Naive thymus-derived CD8-positive, alpha-beta T cell (primary cell): ENCODE measurements at regions not wholly inside any gene's neighbourhood (a gene's known extent, or its start where the extent isn't known, plus 50 kb on each side); places are given as distances from the start of the nearest gene placed in this dataset.

Experiments
- ATAC-seq, 2 donors: fragments of 150-1000 bp; cut with Tn5 transposase in 1 of 2; sonication (Bioruptor Pico), chemical (Tn5 transposase) in 1 of 2; 1 replicate in 1 of 2; 2 replicates in 1 of 2; pipeline ENCODE4 v1.10.0; 2021; ENCODE audit warnings: mild to moderate bottlenecking in 2 of 2, moderate library complexity in 2 of 2
- POLR2A ChIA-PET: fragments of 350-600 bp; sonication (Branson Sonifier 250); formaldehyde crosslinking; loops from one replicate; lab custom pipeline; 2021; ENCODE audit warnings: antibody characterized with exemption; lab: Charles Lee
- DNase-seq, 10 donors: peaks; one replicate each; pipeline versions ENCODE4 v3.0.0 to v3.0.0-alpha.2; 2020 to 2022
- H3K27ac Mint-ChIP-seq, 10 donors: one replicate each; pipeline ENCODE4 v1.8.0; 2020 to 2022; ENCODE audit warnings: mild to moderate bottlenecking in 10 of 10, mixed read lengths in 10 of 10, moderate library complexity in 4 of 10, inconsistent platforms in 1 of 10
- H3K27me3 Mint-ChIP-seq, 5 donors: one replicate each; pipeline ENCODE4 v1.8.0; 2021 to 2022; ENCODE audit warnings: mixed read lengths in 5 of 5
- H3K36me3 Mint-ChIP-seq, 3 donors: one replicate each; pipeline ENCODE4 v1.8.0; 2020 to 2022; ENCODE audit warnings: mixed read lengths in 3 of 3, mild to moderate bottlenecking in 2 of 3, inconsistent platforms in 1 of 3
- H3K4me1 Mint-ChIP-seq, 4 donors: one replicate each; pipeline ENCODE4 v1.8.0; 2021 to 2022; ENCODE audit warnings: mixed read lengths in 4 of 4
- H3K4me3 Mint-ChIP-seq, 10 donors: one replicate each; pipeline ENCODE4 v1.8.0; 2020 to 2022; ENCODE audit warnings: mild to moderate bottlenecking in 10 of 10, mixed read lengths in 10 of 10, moderate library complexity in 6 of 10, inconsistent platforms in 1 of 10
- H3K9me3 Mint-ChIP-seq, 9 donors: one replicate each; pipeline ENCODE4 v1.8.0; 2020 to 2022; ENCODE audit warnings: mixed read lengths in 9 of 9, mild to moderate bottlenecking in 3 of 9, inconsistent platforms in 1 of 9, moderate library complexity in 1 of 9

- peaks cover 0 to 3% (median 2%) of the 10 kb centered on the region in 3 donors for H3K36me3 Mint-ChIP-seq
- H3K27me3 Mint-ChIP-seq, result no peaks in the 10 kb centered on the region
- H3K4me1 Mint-ChIP-seq, result peaks cover 5 to 16% (median 11%) of the 10 kb centered on the region in 4 donors
- DNase-seq, result no peak
- H3K27ac Mint-ChIP-seq, result no peak overlapping the region
- no peaks in the 10 kb centered on the region for H3K9me3 Mint-ChIP-seq
- POLR2A ChIA-PET, result interaction anchor here (0.8 to 2.0 kb wide), 4 partner anchors 9 to 30 kb away, joined by 3 to 6 read pairs (median 3); no protein-coding TSS in a partner anchor
- no peak for ATAC-seq
- no peak overlapping the region for H3K4me3 Mint-ChIP-seq
Observed at GRCh38 chr14:49991491-49991890, 98.6 kb downstream of the ARF6 start.

- Mint-ChIP-seq H3K27me3 (no peaks in the 10 kb centered on the region), H3K27ac (no peak overlapping the region), H3K36me3 (peaks cover 0 to 3% (median 2%) of the 10 kb centered on the region in 3 donors), H3K9me3 (no peaks in the 10 kb centered on the region), H3K4me3 (no peak overlapping the region), H3K4me1 (peaks cover 4 to 16% (median 10%) of the 10 kb centered on the region in 4 donors)
- no peak for ATAC-seq
- no peak for DNase-seq
- POLR2A ChIA-PET, result interaction anchor here (0.7 to 1.3 kb wide), 4 partner anchors 8 to 51 kb away, joined by 3 to 4 read pairs (median 3); no protein-coding TSS in a partner anchor
Observed at GRCh38 chr14:49992036-49992435, 99.2 kb downstream of the ARF6 start.

- POLR2A ChIA-PET, result interaction anchor here (0.7 to 1.9 kb wide), 6 partner anchors 12 to 119 kb away, joined by 3 to 7 read pairs (median 4); no protein-coding TSS in a partner anchor
- peaks cover 4 to 16% (median 11%) of the 10 kb centered on the region in 4 donors for H3K4me1 Mint-ChIP-seq
Observed at GRCh38 chr14:49992448-49992847, 99.6 kb downstream of the ARF6 start.

GRCh38 chr14:49992901-49993339, 100.0 kb downstream of the ARF6 start:
- Mint-ChIP-seq H3K27me3 (no peaks in the 10 kb centered on the region), H3K27ac (peak overlapping the region in 1 of 10 donors; percentile 79), H3K4me1 (peaks cover 5 to 21% (median 16%) of the 10 kb centered on the region in 4 donors), H3K9me3 (no peaks in the 10 kb centered on the region), H3K4me3 (no peak overlapping the region), H3K36me3 (peaks cover 0 to 2% (median 1%) of the 10 kb centered on the region in 3 donors)
- DNase-seq (no peak), ATAC-seq (no peak)
- POLR2A ChIA-PET, result interaction anchor here (0.6 to 1.9 kb wide), 8 partner anchors 12 to 127 kb away, joined by 3 to 7 read pairs (median 4); no protein-coding TSS in a partner anchor

More at GRCh38 chr14:49992448-49992847, 99.6 kb downstream of the ARF6 start:
- no peaks in the 10 kb centered on the region for H3K27me3 Mint-ChIP-seq
- peak overlapping the region in 1 of 10 donors; percentile 79 for H3K27ac Mint-ChIP-seq
- H3K9me3 Mint-ChIP-seq, result no peaks in the 10 kb centered on the region
- ATAC-seq, result no peak
- no peak for DNase-seq
- peaks cover 0 to 2% (median 1%) of the 10 kb centered on the region in 3 donors for H3K36me3 Mint-ChIP-seq
- H3K4me3 Mint-ChIP-seq, result no peak overlapping the region

GRCh38 chr14:49993565-49993964, 100.7 kb downstream of the ARF6 start:
- no peaks in the 10 kb centered on the region for H3K27me3 Mint-ChIP-seq
- ATAC-seq (no peak), DNase-seq (no peak)
- peaks cover 0 to 2% (median 1%) of the 10 kb centered on the region in 3 donors for H3K36me3 Mint-ChIP-seq
- H3K4me1 Mint-ChIP-seq, result peaks cover 5 to 26% (median 20%) of the 10 kb centered on the region in 4 donors
- H3K27ac Mint-ChIP-seq, result peak overlapping the region in 1 of 10 donors; percentile 15
- H3K4me3 Mint-ChIP-seq, result no peak overlapping the region
- POLR2A ChIA-PET, result interaction anchor here (0.8 to 1.9 kb wide), 5 partner anchors 13 to 120 kb away, joined by 3 to 7 read pairs (median 4); no protein-coding TSS in a partner anchor
- H3K9me3 Mint-ChIP-seq, result no peaks in the 10 kb centered on the region

GRCh38 chr14:49994951-49995561, 102.2 kb downstream of the ARF6 start:
- Mint-ChIP-seq H3K4me1 (peaks cover 19 to 37% (median 31%) of the 10 kb centered on the region in 4 donors), H3K27me3 (no peaks in the 10 kb centered on the region), H3K4me3 (no peak overlapping the region), H3K27ac (peak overlapping the region in 1 of 10 donors; percentile 17), H3K9me3 (no peaks in the 10 kb centered on the region), H3K36me3 (peaks cover 0 to 2% (median 1%) of the 10 kb centered on the region in 3 donors)
- DNase-seq (no peak), ATAC-seq (no peak)
- POLR2A ChIA-PET, result interaction anchor here (0.6 to 1.7 kb wide), 4 partner anchors 8 to 103 kb away, joined by 3 to 5 read pairs (median 4); partner anchors contain the start of gene ARF6

GRCh38 chr14:49997991-49998390, 105.1 kb downstream of the ARF6 start:
- POLR2A ChIA-PET, result interaction anchor here (1.1 to 7.6 kb wide), 4 partner anchors 23 to 106 kb away, joined by 3 to 173 read pairs (median 66); partner anchors contain the start of gene ARF6
- peak overlapping the region in 1 of 10 donors; percentile 4 for H3K4me3 Mint-ChIP-seq
- H3K9me3 Mint-ChIP-seq, result no peaks in the 10 kb centered on the region
- peak overlapping the region in 8 of 10 donors; percentile 37 to 99 (median 72) for H3K27ac Mint-ChIP-seq
- H3K36me3 Mint-ChIP-seq, result peaks cover 0 to 2% (median 1%) of the 10 kb centered on the region in 3 donors
- ATAC-seq, result no peak
- DNase-seq, result no peak
- peaks cover 32 to 57% (median 53%) of the 10 kb centered on the region in 4 donors for H3K4me1 Mint-ChIP-seq
- no peaks in the 10 kb centered on the region for H3K27me3 Mint-ChIP-seq

- no peaks in the 10 kb centered on the region for H3K27me3 Mint-ChIP-seq
- peaks cover 32 to 61% (median 58%) of the 10 kb centered on the region in 4 donors for H3K4me1 Mint-ChIP-seq
- peak overlapping the region; percentile 96 to 99 (median 98) for H3K27ac Mint-ChIP-seq
- H3K9me3 Mint-ChIP-seq, result no peaks in the 10 kb centered on the region
- peaks cover 0 to 2% (median 1%) of the 10 kb centered on the region in 3 donors for H3K36me3 Mint-ChIP-seq
- ATAC-seq, result peak; percentile 8 to 21
- peak; percentile 17 to 79 (median 48) for DNase-seq
- H3K4me3 Mint-ChIP-seq, result peak overlapping the region; percentile 76 to 91 (median 88)
- POLR2A ChIA-PET, result interaction anchor here (0.6 to 7.6 kb wide), 16 partner anchors 8 to 303 kb away, joined by 3 to 173 read pairs (median 6); partner anchors contain the start of gene ARF6
Observed at GRCh38 chr14:49999146-49999761, 106.4 kb downstream of the ARF6 start.

GRCh38 chr14:49999826-50000379, 107.0 kb downstream of the ARF6 start:
- POLR2A ChIA-PET, result interaction anchor here (0.7 to 7.6 kb wide), 21 partner anchors 8 to 147 kb away, joined by 3 to 173 read pairs (median 6); partner anchors contain the start of genes ARF6 and NEMF
- ATAC-seq (no peak), DNase-seq (peak in 1 of 10 donors; percentile 13)
- no peaks in the 10 kb centered on the region for H3K9me3 Mint-ChIP-seq
- peak overlapping the region; percentile 96 to 99 (median 98) for H3K27ac Mint-ChIP-seq
- no peaks in the 10 kb centered on the region for H3K27me3 Mint-ChIP-seq
- H3K36me3 Mint-ChIP-seq, result peaks cover 0 to 2% (median 0%) of the 10 kb centered on the region in 3 donors
- H3K4me3 Mint-ChIP-seq, result peak overlapping the region; percentile 76 to 91 (median 88)
- H3K4me1 Mint-ChIP-seq, result peaks cover 32 to 65% (median 58%) of the 10 kb centered on the region in 4 donors

GRCh38 chr14:50000380-50001150, 107.7 kb downstream of the ARF6 start:
- peak; percentile 44 to 79 (median 61) for DNase-seq
- Mint-ChIP-seq H3K27me3 (no peaks in the 10 kb centered on the region), H3K27ac (peak overlapping the region; percentile 96 to 99 (median 98)), H3K4me1 (peaks cover 35 to 69% (median 59%) of the 10 kb centered on the region in 4 donors), H3K36me3 (peaks cover 0 to 2% (median 0%) of the 10 kb centered on the region in 3 donors), H3K4me3 (peak overlapping the region; percentile 76 to 91 (median 88)), H3K9me3 (no peaks in the 10 kb centered on the region)
- POLR2A ChIA-PET, result interaction anchor here (0.5 to 7.6 kb wide), 30 partner anchors 9 to 148 kb away, joined by 3 to 173 read pairs (median 4); partner anchors contain the start of genes ARF6 and NEMF
- peak; percentile 34 for ATAC-seq
